ENCODE measurements at regions not wholly inside any gene's neighbourhood (a gene's known extent, or its start where the extent isn't known, plus 50 kb on each side); places are given as distances from the start of the nearest gene placed in this dataset.
"Not testable (repeated sequence)": the region's sequence is repeated elsewhere in the genome, so short reads cannot be mapped to it uniquely, and the experiment has no call there.

DNA sequence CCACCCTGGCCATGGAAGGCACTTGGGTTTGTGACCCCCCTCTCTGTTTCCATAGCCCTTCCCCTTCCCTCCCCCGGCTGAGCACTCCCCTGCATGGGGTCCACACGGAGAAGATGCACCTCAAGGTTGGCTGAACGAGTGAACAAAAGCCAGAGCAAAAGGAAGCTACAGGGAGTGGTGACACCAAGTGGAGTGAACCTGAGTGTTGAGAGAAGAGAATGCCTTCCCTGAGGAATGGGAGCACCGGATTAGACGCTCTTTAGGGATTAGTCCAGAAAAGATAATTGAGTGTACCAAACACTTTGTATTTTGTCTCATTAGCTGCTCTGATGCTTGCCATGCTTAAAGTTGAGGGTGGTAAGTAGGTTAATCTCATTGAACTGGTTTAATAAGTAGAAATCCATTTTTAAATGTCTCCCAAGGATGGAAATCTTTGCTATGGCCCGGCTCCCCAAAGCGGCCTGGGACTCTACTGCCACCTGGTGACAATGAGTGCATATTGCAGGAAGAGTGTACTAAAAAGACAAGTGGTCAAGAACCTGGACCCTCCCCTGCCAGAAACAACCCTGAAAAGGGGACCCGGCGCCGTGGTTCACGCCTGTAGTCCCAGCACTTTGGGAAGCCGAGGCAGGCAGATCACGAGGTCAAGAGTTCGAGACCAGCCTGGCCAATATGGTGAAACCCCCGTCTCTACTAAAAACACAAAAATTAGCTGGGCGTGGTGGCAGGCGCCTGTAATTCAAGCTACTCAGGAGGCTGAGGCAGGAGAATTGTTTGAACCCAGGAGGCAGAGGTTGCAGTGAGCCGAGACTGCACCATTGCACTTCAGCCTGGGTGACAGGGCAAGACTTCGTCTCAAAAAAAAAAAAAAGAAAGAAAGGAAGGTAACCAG, 150.6 kb upstream of the ZC3H12A start:
- peak; percentile 30 for DNase-seq (ENCODE audit: low read depth)

DNA sequence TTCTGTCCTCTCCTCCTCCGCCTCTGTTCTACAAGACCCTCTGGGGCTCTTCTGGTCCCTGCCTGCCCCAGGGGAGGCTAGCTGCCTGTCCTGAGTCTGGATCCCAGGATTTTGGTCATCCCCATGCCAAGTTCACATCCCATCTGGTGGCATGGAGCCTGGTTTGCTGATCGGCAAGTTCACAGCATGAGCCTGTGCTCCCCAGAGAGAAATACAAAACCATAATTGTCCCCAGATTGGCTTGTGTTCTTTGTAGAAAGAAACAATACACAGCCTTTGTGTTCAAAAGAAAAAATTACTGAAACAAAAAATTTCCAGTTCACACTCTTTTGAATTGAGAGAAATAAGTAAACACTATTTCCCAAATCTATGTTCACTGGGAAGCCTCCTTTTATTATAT, 149.4 kb upstream of the ZC3H12A start:
- no peak for DNase-seq (ENCODE audit: low read depth)

DNA sequence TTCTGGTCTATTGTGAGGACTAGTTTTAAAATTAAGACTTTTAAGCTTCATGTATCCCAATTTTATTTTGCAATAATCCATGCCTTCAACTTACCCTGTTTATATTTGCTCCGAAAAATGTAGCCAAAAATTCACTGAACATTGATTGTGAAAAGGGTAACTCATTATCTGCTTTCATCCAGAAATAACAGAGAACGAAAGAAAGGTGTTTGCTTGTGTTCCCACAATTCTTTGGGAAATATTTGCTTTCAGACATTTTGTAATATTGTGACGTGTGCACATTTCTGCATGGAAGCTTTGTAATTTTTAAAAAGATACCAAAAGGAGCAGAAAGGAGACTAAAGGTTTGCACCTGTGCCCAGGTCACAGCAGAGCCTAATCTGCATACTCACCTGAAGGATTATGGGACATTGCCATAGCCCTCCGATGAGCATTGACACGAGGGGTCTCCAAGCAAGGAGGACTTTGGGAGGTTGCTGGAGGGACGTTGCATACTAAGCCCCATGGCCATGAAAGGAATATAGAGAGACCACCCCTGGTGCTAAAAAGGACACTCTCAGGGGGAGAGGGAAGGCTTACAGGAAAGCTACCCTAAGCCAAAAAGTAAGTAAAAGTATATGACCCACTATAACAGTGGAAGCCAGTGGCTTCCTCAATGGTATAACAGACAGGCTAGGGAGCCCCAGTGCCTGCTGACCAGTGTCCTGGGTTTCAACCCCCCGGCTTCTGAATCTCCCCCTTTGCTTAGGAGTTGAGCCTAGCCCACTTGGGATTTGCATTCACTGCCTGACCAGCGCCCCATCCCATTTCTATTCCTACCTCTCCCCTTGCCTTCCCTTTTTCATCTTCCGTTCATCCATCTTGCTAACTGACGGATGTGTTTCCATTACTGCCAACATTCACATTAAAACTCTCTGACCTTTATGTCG, 148.6 kb upstream of the ZC3H12A start:
- DNase-seq (ENCODE audit: low read depth) = no peak

DNA sequence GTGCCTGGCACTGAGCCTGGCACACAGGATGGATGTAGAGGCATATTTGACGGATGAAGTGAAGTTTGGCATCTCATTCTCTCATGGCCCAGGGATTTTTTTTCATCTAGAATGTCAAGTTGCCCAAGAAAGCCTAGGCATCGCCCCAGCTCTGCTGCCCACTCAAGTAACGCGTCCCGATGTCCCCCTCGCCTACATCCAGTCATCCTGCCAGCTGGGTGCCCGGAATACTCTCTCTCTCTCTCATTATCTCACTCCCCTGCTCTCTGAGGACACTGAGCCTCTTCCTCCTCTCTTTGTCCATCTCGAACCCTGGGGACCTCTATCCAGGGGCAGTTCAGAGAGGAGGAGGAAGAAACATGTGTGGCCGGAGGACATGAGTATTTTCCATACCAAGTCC, 142.3 kb upstream of the ZC3H12A start:
- DNase-seq (ENCODE audit: low read depth) = no peak

DNA sequence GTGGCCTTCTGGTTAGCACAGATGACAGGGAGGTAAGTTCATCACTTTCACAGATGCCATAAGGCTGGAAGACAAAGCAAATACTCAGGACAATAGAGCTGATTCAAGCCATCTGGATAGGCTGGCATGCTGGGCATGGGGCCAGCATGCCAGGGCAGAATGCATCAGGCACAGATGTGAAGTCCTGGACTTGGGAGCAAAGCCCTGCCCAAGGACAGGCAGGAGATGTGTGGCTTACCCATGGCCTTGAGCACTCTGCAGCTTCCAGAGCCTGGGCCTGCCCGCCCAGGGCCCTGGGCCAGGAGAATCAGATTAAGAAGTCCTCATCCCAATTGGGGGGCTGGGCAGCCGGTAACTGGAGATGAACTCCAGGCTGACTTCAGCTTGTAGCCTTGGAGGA, 135.7 kb upstream of the ZC3H12A start:
- no peak for DNase-seq (ENCODE audit: low read depth)

DNA sequence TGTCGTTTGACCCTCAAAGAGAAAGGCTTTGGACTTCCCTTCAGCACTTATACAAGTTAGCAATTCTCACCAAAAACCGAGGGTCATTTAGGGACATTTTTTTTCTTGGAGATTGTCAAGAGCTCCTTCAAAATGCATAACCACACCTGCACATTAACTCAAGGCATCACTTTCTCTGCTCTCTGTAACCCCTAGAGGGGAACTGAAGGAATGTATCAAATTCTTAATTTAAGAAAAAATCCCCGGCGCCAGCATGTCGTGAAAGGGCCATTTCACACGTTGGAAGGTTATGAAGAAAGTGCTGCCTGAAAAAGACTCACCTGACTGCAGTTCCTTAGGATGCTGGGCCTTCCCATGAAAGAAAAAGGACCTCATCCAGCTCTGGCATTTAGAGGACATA, 131.6 kb upstream of the ZC3H12A start:
- DNase-seq (ENCODE audit: low read depth) = peak; percentile 1

DNA sequence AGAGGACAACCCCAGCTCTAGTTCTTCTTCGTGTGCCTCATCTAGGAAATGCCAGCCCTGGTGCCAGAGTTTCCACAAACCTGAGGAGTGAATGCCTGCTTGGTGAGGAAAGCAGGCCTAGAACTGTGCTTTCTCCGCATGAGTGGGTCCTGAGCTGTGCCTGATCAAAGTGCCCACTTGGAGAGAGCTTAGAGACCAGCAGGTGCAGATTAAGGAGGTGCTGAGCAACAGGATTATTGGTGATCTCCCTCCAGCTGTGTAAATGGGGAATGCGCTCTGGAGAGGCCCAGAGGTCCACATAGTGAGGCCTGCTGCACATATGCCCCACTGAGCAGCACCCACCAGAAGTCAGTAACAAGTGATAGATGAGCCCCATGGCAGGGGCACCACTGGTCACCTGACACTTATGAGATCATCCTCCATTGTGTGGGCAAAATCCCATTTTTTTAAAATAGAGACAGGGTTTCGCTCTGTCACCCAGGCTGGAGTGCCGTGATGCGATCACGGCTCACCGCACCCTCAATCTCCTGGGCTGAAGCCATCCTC, 127.2 kb upstream of the ZC3H12A start:
- DNase-seq (ENCODE audit: low read depth) = no peak

DNA sequence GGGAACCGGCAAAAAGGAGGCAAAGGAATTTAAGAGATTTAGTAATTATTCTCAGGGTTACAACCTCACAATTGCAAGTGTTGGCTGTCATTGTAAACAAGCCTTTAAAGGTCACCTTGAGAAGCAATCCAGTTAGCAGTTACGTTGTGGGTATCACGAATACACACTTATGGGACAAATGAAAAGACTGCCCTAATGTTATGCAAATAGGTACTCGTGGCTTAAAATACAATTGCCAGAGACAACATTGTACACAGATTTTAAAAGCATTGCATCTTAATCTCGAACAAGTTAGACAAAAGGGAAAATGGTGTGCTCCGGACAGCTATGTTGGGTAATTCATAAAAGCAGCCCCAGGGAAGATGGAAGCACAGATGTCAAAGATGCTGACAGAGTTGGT, 120.5 kb upstream of the ZC3H12A start:
- no peak for DNase-seq (ENCODE audit: low read depth)

DNA sequence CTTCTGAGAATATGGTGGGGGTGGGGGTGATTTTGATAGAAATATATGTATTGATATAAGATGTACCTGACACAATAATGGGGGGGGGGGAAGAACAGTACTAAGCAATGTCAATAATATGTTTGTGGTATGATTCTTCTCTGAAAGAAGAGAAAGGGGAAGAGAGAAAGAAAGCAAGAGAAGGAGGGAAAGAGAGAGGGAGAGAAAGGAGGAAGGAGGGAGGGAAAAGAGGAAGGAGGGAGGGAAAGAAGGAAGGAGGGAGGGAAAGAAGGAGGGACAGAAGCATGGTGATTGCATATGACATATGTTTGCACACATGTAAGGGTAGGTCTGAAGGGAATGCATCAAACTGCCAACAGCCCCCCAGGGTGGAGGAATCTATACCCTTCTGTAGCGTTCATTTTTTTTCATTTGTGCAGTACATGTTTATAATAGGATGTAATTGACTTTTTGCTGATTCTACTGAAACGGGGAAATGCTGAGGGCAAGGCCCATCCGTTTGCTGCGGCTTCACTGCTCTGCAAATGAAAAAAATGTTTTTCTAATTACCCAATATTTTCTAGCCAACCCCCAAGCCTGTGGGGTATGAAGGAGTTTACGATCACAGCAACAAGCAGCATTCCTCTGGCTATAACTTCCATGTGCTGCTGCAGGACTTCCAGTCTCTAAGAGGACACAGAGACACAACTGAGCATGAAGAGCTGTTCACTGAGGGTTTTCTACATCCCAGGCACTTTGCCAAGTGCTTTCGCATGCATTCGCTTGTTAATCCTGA, 119.3 kb upstream of the ZC3H12A start:
- no peak for DNase-seq (ENCODE audit: low read depth)

DNA sequence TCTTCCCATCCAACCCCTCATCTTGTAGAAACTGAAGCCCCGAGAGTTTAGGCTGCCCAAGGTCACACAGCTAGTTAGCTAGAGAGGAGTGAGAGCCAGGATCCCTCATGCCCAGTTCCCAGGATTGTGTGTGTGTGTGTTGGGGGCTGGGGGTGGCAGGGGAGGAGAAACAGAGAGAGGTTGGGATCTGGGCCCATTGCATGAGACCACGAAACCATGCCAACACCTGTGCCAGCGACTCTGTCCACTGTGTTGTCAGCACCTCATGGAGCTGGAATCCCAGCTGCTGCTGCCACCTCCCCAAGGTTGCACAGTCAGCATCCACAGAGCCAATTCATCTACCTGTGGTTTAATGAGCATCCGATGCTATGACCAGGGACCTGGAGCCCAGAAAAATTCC, 115.4 kb upstream of the ZC3H12A start:
- DNase-seq (ENCODE audit: low read depth) = no peak

DNA sequence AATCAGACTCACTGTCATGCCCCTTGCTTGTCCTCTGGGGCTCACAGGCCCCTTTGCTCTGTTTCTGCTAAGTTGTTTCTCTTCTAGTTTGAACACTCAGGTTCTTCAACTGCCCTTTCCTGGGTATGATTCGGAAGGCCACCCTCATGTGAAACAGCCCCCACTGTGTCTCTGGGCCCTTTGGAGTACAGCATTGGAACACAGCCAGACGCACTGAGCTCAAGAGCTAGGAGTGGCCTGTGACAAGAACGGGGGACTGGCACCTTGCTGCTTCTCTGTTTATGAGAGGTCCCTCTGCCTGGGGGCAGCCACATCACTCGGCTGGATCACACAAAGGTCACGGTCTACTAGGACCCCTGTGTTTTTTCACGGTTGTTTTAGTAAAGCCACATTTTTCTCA, 114.4 kb upstream of the ZC3H12A start:
- no peak for DNase-seq (ENCODE audit: low read depth)

DNA sequence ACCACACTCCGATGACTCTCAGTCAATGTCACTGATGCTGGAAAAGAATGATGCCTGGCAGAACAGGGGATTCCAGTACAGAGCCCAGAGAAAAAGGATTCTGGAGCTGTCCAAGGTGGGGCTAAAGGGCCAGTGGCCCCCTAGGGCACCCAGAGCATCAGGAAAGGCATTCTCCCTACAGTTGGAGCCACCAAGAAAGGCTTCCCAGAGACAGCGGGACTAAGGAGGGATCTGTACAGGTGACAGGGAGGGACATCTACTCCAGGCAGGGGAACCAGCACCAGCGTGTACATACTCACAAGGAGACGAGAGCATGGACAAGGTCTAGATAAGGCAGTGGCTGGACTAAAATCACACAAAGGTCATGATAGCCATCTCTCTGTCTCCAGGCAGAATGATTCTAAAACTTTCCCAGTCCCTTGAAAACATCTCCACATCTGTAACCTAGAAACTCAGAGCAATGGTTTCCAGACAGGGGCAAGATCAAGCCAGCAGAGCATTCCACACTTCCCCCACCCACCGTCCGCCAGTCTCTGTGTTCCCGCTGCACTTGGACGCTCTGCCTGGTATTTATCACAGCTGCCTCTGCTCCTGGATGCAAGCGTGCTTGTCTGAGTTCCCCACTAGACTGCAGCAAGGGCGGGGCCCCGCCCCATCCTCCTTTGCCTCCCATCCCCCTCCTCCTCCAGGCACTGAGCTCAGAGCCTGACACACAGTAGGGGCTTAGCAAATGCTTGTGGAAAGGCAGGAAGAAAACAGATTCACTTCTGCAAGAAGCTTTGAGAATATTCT, 111.6 kb upstream of the ZC3H12A start:
- DNase-seq (ENCODE audit: low read depth) = no peak

DNA sequence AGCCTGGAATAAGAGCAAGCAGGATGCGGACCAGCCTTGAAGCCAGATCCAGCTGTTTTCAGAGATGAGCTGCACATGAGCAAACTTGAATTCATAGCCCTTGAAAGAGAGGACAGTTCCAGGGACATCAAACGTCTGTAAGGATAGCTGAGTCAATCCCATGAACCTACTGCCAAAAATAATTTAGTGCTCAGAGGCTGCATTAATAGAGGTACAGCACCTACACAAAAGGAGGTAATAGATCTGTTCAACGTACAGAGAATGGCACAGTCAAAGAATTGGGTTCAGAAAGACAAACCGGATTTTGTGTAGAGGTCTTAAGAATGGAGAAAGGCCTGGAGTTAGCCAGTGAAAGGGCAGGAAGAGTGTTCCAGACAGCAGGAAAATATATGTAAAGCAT, 110.8 kb upstream of the ZC3H12A start:
- no peak for DNase-seq (ENCODE audit: low read depth)

DNA sequence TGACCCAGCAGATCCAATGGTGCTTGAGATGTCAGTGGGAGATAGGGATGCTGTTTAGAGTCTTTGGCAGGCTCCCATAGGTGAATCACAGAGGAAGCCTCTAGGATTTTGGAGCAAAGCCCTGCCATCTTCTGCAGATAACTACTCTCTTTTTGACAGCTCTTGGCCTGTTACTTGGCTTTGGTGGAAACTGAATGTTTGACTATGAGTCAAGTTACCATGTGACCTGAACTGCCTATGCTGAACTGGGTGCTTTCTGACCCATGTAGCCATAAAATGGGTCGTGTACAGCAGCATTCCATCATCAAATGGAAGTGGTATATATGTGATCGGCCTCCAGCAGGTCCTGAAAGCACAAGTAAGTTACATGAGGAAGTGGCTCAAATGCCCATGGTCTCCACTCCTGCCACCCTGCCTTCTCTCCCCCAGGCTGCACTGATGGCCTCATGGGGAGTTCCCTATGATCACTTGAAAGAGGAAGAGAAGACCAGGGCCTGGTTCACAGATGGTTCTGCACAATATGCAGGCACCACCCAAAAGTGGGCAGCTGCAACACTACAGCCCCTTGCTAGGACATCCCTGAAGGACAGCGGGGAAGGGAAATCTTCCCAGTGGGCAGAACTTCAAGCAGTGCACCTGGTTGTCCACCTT, 105.6 kb upstream of the ZC3H12A start:
- DNase-seq (ENCODE audit: low read depth) = not testable (repeated sequence)

DNA sequence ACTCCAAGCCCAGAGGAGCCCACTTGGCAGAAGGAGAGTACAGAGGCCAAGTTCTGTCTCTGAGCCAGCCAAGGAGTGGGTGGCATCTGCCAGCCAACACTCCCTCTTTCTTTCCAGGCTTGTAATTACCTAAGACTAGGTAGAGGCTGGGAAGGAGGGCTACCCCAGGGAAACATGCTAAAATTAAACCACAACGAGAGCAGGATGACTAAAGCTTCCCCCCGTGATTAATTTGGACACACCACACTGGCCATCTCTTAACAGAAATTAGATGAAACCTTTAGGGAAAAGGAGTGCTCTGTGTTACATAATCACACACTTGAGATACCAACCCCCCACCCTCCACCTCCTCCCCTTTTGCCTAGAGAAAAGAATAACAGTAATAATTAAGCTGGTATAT, 102.1 kb upstream of the ZC3H12A start:
- DNase-seq (ENCODE audit: low read depth) = no peak

DNA sequence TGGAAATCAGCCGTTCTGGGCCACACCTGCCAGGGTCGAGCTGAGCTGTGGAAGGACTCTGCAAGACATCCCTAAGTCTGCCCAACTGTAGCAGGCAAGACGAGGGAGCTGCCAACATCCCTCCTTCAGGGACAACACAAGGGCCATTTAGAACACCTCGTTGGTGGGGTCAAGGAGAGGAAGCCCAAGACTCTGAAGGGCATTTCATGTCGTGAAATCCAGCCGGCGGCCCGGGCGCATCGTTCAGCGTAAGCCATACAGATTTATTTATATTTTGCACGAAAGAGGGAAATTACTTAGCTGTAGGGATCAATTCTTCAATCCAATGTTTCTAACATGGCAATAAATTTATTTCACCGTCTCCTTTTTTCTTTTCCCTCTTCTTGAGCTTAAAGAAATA, 101.7 kb upstream of the ZC3H12A start:
- no peak for DNase-seq (ENCODE audit: low read depth)

DNA sequence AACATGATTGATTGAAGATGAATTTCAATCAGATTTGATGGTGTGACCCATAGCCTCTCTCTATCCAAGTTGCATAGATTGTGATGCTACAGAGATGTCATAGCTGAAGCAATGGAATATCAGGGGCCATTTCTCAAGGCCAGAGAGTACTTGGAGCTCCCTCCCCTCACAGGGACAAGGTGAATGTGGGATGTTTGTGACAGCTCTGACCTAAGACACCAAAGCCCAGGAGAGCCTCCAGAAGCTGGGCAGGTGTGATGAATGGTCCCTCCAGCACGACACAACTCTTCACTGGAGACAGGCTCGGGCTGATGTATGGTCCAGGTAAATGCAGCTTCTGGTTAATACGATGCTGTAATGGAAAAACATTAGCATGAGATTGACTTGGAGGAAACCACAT, 101.0 kb upstream of the ZC3H12A start:
- DNase-seq (ENCODE audit: low read depth) = no peak

DNA sequence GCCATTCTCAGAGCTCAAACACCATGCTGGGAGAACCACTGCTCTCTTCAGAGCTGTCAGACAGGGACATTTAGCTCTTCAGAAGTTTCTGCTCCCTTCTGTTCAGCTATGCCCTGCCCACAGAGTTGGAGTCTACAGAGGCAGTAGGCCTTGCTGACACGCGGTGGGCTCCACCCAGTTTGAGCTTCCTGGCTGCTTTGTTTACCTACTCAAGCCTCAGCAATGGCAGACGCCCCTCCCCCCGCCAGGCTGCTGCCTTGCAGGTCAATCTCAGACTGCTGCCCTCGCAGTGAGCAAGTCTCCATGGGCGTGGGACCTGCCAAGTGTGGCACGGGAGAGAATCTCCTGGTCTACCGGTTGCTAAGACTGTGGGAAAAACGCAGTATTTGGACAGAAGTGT, 93.8 kb upstream of the ZC3H12A start:
- DNase-seq (ENCODE audit: low read depth) = not testable (repeated sequence)

DNA sequence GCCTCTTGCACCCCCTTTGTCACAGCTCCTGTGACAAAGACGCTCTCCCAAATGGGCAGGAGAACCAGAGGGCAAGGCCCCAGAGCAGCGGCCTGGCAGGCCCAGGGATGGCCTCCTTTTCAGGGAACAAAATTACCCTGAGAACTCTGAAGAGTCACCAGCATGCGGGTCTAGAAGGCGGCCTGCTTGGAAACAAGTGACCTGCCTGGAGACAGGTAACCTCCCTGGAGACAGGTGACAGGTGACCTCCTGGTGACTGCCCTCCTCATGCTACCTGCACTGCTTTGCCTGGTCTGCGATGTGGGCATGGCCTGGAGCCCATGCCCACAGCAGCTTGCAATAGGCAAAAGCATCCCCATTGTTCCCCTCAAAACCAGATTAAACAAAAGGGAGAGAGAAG, 86.5 kb upstream of the ZC3H12A start:
- no peak for DNase-seq (ENCODE audit: low read depth)

DNA sequence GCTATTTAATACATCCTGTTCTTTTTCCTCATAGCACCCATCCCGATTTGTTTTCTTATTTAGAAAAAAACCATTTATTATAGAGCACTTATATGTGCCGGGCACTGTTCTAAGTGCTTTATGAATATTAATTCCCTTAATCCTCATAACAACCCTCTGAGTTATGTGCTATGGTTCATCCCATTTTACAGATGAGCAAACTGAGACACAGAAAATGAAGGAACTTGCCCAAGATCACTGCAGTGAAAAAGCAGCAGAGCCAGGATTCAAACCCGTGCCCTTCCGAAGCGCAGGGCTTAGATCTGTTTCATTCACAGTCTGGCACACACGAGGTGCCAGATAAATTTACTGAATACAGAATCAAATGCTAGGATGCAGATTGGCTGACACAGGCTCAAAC, 85.1 kb upstream of the ZC3H12A start:
- no peak for DNase-seq (ENCODE audit: low read depth)

All from ELR (cell line).